WTC11 (cell line): ENCODE measurements at regions not wholly inside any gene's neighbourhood (a gene's known extent, or its start where the extent isn't known, plus 50 kb on each side); places are given as distances from the start of the nearest gene placed in this dataset.

Experiments used
- ATAC-seq: fragments of 200-7000 bp; cut with Tn5 transposase; 2 replicates; pipeline ENCODE4 v1.10.0; 2021; ENCODE audit warnings: mild to moderate bottlenecking, moderate library complexity
- CTCF ChIA-PET: fragments of 300-600 bp; sonication (Branson Sonifier 250); formaldehyde crosslinking; loops from one replicate; lab custom pipeline; 2021; ENCODE audit warnings: antibody characterized with exemption; lab: Charles Lee
- POLR2A ChIA-PET: fragments of 350-600 bp; sonication (Branson Sonifier 250); formaldehyde crosslinking; loops from one replicate; lab custom pipeline; 2021; ENCODE audit warnings: antibody characterized with exemption; lab: Charles Lee
- DNase-seq: peaks from one replicate; pipeline ENCODE4 v3.0.0; 2021; ENCODE audit warnings: low spot score
- H3K27ac Mint-ChIP-seq: 2 replicates; pipeline ENCODE4 v1.8.0; 2021; ENCODE audit warnings: mixed read lengths
- H3K27me3 Mint-ChIP-seq: 2 replicates; pipeline ENCODE4 v1.8.0; 2021; ENCODE audit warnings: low read depth, mild to moderate bottlenecking, moderate library complexity, mixed read lengths
- H3K36me3 Mint-ChIP-seq: 2 replicates; pipeline ENCODE4 v1.8.0; 2021; ENCODE audit warnings: mixed read lengths
- H3K4me1 Mint-ChIP-seq: 2 replicates; pipeline ENCODE4 v1.8.0; 2022; ENCODE audit warnings: mixed read lengths
- H3K4me3 Mint-ChIP-seq: 2 replicates; pipeline ENCODE4 v1.8.0; 2021; ENCODE audit warnings: mild to moderate bottlenecking, moderate library complexity, mixed read lengths
- H3K9me3 Mint-ChIP-seq: 2 replicates; pipeline ENCODE4 v1.8.0; 2021; ENCODE audit warnings: mixed read lengths
- ATF2 ChIP-seq: sonication (generic); formaldehyde crosslinking; IDR thresholded peaks from 2 replicates; pipeline ENCODE4 v1.8.1; 2022; ENCODE audit warnings: low read depth, missing genetic modification reagents, borderline replicate concordance
- CBFB ChIP-seq: sonication (generic); formaldehyde crosslinking; IDR thresholded peaks from 2 replicates; pipeline ENCODE4 v1.8.1; 2022; ENCODE audit warnings: mild to moderate bottlenecking, low read depth, missing genetic modification reagents
- CREB1 ChIP-seq: sonication (generic); formaldehyde crosslinking; IDR thresholded peaks from 2 replicates; pipeline ENCODE4 v1.8.0; 2023; ENCODE audit warnings: mild to moderate bottlenecking, missing genetic modification reagents
- CREM ChIP-seq: sonication (generic); formaldehyde crosslinking; IDR thresholded peaks from 2 replicates; pipeline ENCODE4 v1.8.1; 2022; ENCODE audit warnings: mild to moderate bottlenecking, missing genetic modification reagents, moderate library complexity
- ETV6 ChIP-seq: sonication (generic); formaldehyde crosslinking; IDR thresholded peaks from 2 replicates; pipeline ENCODE4 v1.8.1; 2022; ENCODE audit warnings: mild to moderate bottlenecking, missing genetic modification reagents
- GTF2I ChIP-seq: fragments of 250-450 bp; sonication (Bioruptor Pico); conservative IDR thresholded peaks from 2 replicates; pipeline ENCODE4 v1.4.0; 2021; ENCODE audit warnings: mild to moderate bottlenecking
- NFE2L1 ChIP-seq: sonication (generic); formaldehyde crosslinking; IDR thresholded peaks from 2 replicates; pipeline ENCODE4 v1.8.1; 2023; ENCODE audit warnings: missing genetic modification reagents
- NR1H2 ChIP-seq: sonication (generic); formaldehyde crosslinking; IDR thresholded peaks from 2 replicates; pipeline ENCODE4 v1.9.0; 2021; ENCODE audit warnings: mild to moderate bottlenecking, moderate library complexity, missing genetic modification reagents
- PRDM15 ChIP-seq: sonication (generic); formaldehyde crosslinking; IDR thresholded peaks from 2 replicates; pipeline ENCODE4 v1.8.0; 2022; ENCODE audit warnings: missing genetic modification reagents
- PREB ChIP-seq: sonication (generic); formaldehyde crosslinking; IDR thresholded peaks from 2 replicates; pipeline ENCODE4 v1.8.1; 2022; ENCODE audit warnings: mild to moderate bottlenecking, missing genetic modification reagents, moderate library complexity, borderline replicate concordance
- RELA ChIP-seq: sonication (generic); formaldehyde crosslinking; IDR thresholded peaks from 2 replicates; pipeline ENCODE4 v1.8.1; 2022; ENCODE audit warnings: missing genetic modification reagents, mild to moderate bottlenecking, borderline replicate concordance
- SMAD4 ChIP-seq: sonication (generic); formaldehyde crosslinking; IDR thresholded peaks from 2 replicates; pipeline ENCODE4 v1.8.0; 2022; ENCODE audit warnings: mild to moderate bottlenecking, missing genetic modification reagents
- SOX15 ChIP-seq: fragments of 250-450 bp; sonication (Bioruptor Pico); IDR thresholded peaks from 2 replicates; pipeline ENCODE4 v1.9.0; 2021; ENCODE audit warnings: mild to moderate bottlenecking
- STAT6 ChIP-seq: sonication (generic); formaldehyde crosslinking; conservative IDR thresholded peaks from 2 replicates; pipeline ENCODE4 v1.8.1; 2023; ENCODE audit warnings: mild to moderate bottlenecking, low read depth, missing genetic modification reagents, moderate library complexity
- TEAD4 ChIP-seq: sonication (generic); formaldehyde crosslinking; IDR thresholded peaks from 2 replicates; pipeline ENCODE4 v1.8.0; 2022; ENCODE audit warnings: mild to moderate bottlenecking, missing genetic modification reagents
- TP53 ChIP-seq: sonication (generic); formaldehyde crosslinking; IDR thresholded peaks from 2 replicates; pipeline ENCODE4 v1.8.1; 2023; ENCODE audit warnings: mild to moderate bottlenecking, missing genetic modification reagents

- ChIA-PET CTCF (no interaction called here), POLR2A (no interaction called here)
- Mint-ChIP-seq H3K27me3 (no peaks in the 10 kb centered on the region), H3K4me1 (peaks cover 2% of the 10 kb centered on the region), H3K36me3 (peaks cover 4% of the 10 kb centered on the region; the same call in 1 of the 2 replicates)
- no peak for TF ChIP-seq STAT6 (CRISPR knock-in tag)
- TF ChIP-seq, all 79 proteins: peak for 0
- Mint-ChIP-seq H3K27ac (no peak overlapping the region), H3K4me3 (no peak overlapping the region), H3K9me3 (peaks cover 19% of the 10 kb centered on the region)
- DNase-seq (no peak), ATAC-seq (no peak)
Measured at GRCh38 chrX:874061-874460, 243.5 kb downstream of the SHOX start.

- DNase-seq, result no peak
- Mint-ChIP-seq H3K9me3 (peaks cover 19% of the 10 kb centered on the region), H3K36me3 (peaks cover 4% of the 10 kb centered on the region; the same call in 1 of the 2 replicates), H3K27me3 (no peaks in the 10 kb centered on the region), H3K4me1 (peaks cover 2% of the 10 kb centered on the region)
- ATAC-seq, result no peak
- ChIA-PET CTCF (no interaction called here), POLR2A (no interaction called here)
- no peak for TF ChIP-seq ATF2 (CRISPR knock-in tag)
- no peak for TF ChIP-seq NFE2L1 (CRISPR knock-in tag)
- no peak for TF ChIP-seq CREM (CRISPR knock-in tag)
- no peak for TF ChIP-seq TEAD4 (CRISPR knock-in tag)
- no peak for TF ChIP-seq CREB1 (CRISPR knock-in tag)
- no peak for TF ChIP-seq ETV6
- no peak for TF ChIP-seq SOX15 (CRISPR knock-in tag)
- no peak for TF ChIP-seq RELA (CRISPR knock-in tag)
- TF ChIP-seq PRDM15, result no peak
- no peak for TF ChIP-seq TP53 (CRISPR knock-in tag)
- TF ChIP-seq CBFB (CRISPR knock-in tag), result no peak
- TF ChIP-seq GTF2I (CRISPR knock-in tag), result no peak
- TF ChIP-seq SMAD4, result no peak
- no peak for TF ChIP-seq NR1H2
- TF ChIP-seq, all 79 proteins: peak for 0
- Mint-ChIP-seq H3K27ac (no peak overlapping the region), H3K4me3 (no peak overlapping the region)
Measured at GRCh38 chrX:873016-873415, 242.4 kb downstream of the SHOX start.

- peak overlapping the region; percentile 13; the same call in 1 of the 2 replicates for H3K27ac Mint-ChIP-seq
- ATAC-seq (no peak), DNase-seq (no peak)
- H3K27me3 Mint-ChIP-seq, result no peaks in the 10 kb centered on the region
- no peak for TF ChIP-seq PREB
- ChIA-PET CTCF (no interaction called here), POLR2A (no interaction called here)
- peaks cover 12% of the 10 kb centered on the region for H3K9me3 Mint-ChIP-seq
- peaks cover 9% of the 10 kb centered on the region for H3K4me1 Mint-ChIP-seq
- no peaks in the 10 kb centered on the region for H3K36me3 Mint-ChIP-seq
- no peak overlapping the region for H3K4me3 Mint-ChIP-seq
Measured at GRCh38 chrX:872090-872489, 241.5 kb downstream of the SHOX start.
